H1 (cell line): ENCODE measurements at regions not wholly inside any gene's neighbourhood (a gene's known extent, or its start where the extent isn't known, plus 50 kb on each side); places are given as distances from the start of the nearest gene placed in this dataset.

Source experiments
- FOSL1 ChIP-seq: IDR thresholded peaks from 2 replicates; pipeline ENCODE4 v1.6.1; 2011; ENCODE audit warnings: mild to moderate bottlenecking, low read depth, low read length, moderate library complexity; ENCODE audit not compliant: insufficient read depth
- KDM4A ChIP-seq: IDR thresholded peaks from one replicate; pipeline ENCODE4 v1.7.1; 2012; ENCODE audit warnings: low read depth, mild to moderate bottlenecking, moderate library complexity, low read length, inconsistent platforms; ENCODE audit not compliant: severe bottlenecking
- NRF1 ChIP-seq: IDR thresholded peaks from 2 replicates; pipeline ENCODE4 v1.6.1; 2011; ENCODE audit warnings: mild to moderate bottlenecking, low read depth, low read length, improper control_type of control experiment
- RBBP5 ChIP-seq: IDR thresholded peaks from 2 replicates; pipeline ENCODE4 v1.7.1; 2012; ENCODE audit warnings: low read depth, mild to moderate bottlenecking, inconsistent platforms, low read length, moderate library complexity, borderline replicate concordance
- SP2 ChIP-seq: IDR thresholded peaks from 2 replicates; pipeline ENCODE4 v1.6.1; 2012; ENCODE audit warnings: mild to moderate bottlenecking, low read length, inconsistent platforms
- SP4 ChIP-seq: IDR thresholded peaks from 2 replicates; pipeline ENCODE4 v1.6.1; 2012; ENCODE audit warnings: low read length, inconsistent platforms

- TF ChIP-seq RBBP5 (no peak), KDM4A (no peak), NRF1 (no peak), FOSL1 (no peak), SP4 (no peak), SP2 (no peak)
- TF ChIP-seq, all 59 proteins: peak for 0
Measured at GRCh38 chr6:95681736-95682135, 104.4 kb downstream of the MANEA start (continued).
